Activated CD4-positive, alpha-beta memory T cell treated with anti-CD3 and anti-CD28 coated beads for 36 hours (primary cell): ENCODE measurements at regions not wholly inside any gene's neighbourhood (a gene's known extent, or its start where the extent isn't known, plus 50 kb on each side); places are given as distances from the start of the nearest gene placed in this dataset.

Experiments
- CTCF ChIA-PET: fragments of 350-600 bp; sonication (Branson Sonifier 250); formaldehyde crosslinking; loops from one replicate; lab custom pipeline; 2021; ENCODE audit warnings: antibody characterized with exemption, inconsistent platforms; lab: Charles Lee
- POLR2A ChIA-PET: fragments of 350-600 bp; sonication (Branson Sonifier 250); formaldehyde crosslinking; loops from one replicate; lab custom pipeline; 2021; ENCODE audit warnings: antibody characterized with exemption; lab: Charles Lee
- DNase-seq: peaks from one replicate; pipeline ENCODE4 v3.0.0-alpha.2; 2020
- H3K27ac Mint-ChIP-seq: one replicate; pipeline ENCODE4 v1.8.0; 2021; ENCODE audit warnings: mixed read lengths
- H3K27me3 Mint-ChIP-seq: one replicate; pipeline ENCODE4 v1.8.0; 2021; ENCODE audit warnings: mixed read lengths
- H3K36me3 Mint-ChIP-seq: one replicate; pipeline ENCODE4 v1.8.0; 2021; ENCODE audit warnings: mixed read lengths
- H3K4me1 Mint-ChIP-seq: one replicate; pipeline ENCODE4 v1.8.0; 2021; ENCODE audit warnings: low read depth, mixed read lengths
- H3K4me3 Mint-ChIP-seq: one replicate; pipeline ENCODE4 v1.8.0; 2021; ENCODE audit warnings: mild to moderate bottlenecking, mixed read lengths
- H3K9me3 Mint-ChIP-seq: one replicate; pipeline ENCODE4 v1.8.0; 2021; ENCODE audit warnings: mixed read lengths
- intact Hi-C: fragments of 100-400 bp; cut with micrococcal nuclease; formaldehyde crosslinking; loops from one replicate; pipeline ENCODE4 v1.15.1; 2023

GRCh38 chr5:160175438-160176218, 53.7 kb upstream of the FABP6 start:
- POLR2A ChIA-PET: no interaction called here
- CTCF ChIA-PET: interaction anchor here (2.3 kb wide), 1 partner anchor 170 kb away, joined by 6 read pairs; no protein-coding TSS in a partner anchor
- Mint-ChIP-seq H3K27me3 (no peaks in the 10 kb centered on the region), H3K4me1 (no peaks in the 10 kb centered on the region), H3K27ac (no peak overlapping the region), H3K4me3 (no peak overlapping the region), H3K9me3 (no peaks in the 10 kb centered on the region), H3K36me3 (no peaks in the 10 kb centered on the region)
- DNase-seq: no peak
- intact Hi-C loops: no loop called here

GRCh38 chr5:160174780-160175437, 54.4 kb upstream of the FABP6 start:
- intact Hi-C loops: no loop called here
- no peak overlapping the region for H3K4me3 Mint-ChIP-seq

GRCh38 chr5:160174290-160174689, 55.0 kb upstream of the FABP6 start:
- DNase-seq: no peak
- Mint-ChIP-seq H3K4me3 (no peak overlapping the region), H3K4me1 (no peaks in the 10 kb centered on the region), H3K9me3 (no peaks in the 10 kb centered on the region), H3K36me3 (no peaks in the 10 kb centered on the region), H3K27ac (no peak overlapping the region), H3K27me3 (peaks cover 3% of the 10 kb centered on the region)
- ChIA-PET POLR2A (no interaction called here), CTCF (no interaction called here)
- intact Hi-C loops: no loop called here

More at GRCh38 chr5:160174780-160175437, 54.4 kb upstream of the FABP6 start:
- Mint-ChIP-seq H3K4me1 (no peaks in the 10 kb centered on the region), H3K36me3 (no peaks in the 10 kb centered on the region), H3K27ac (no peak overlapping the region), H3K27me3 (no peaks in the 10 kb centered on the region), H3K9me3 (no peaks in the 10 kb centered on the region)
- CTCF ChIA-PET: interaction anchor here (2.3 kb wide), 1 partner anchor 170 kb away, joined by 6 read pairs; no protein-coding TSS in a partner anchor
- DNase-seq: no peak
- POLR2A ChIA-PET: no interaction called here

DNA sequence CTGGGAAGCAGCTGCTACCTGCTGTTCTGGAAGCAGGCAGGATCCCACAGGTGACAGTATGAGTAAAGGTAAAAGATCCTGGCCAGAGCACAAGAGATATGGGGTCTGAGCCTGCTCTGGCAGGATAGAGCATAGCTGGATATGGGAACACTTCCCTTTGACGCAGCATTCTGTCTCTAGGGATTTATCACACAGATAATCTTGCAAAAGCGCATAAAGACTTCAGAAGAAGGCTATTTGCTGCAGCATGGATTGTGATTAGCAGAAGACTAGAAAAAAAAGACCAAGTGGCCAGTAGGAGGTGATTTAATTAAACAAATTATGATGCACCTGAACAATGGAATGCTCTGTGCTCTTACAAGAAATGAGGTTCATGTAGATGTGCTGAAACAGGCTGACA, 52.4 kb upstream of the PWWP2A start:
- POLR2A ChIA-PET: no interaction called here
- intact Hi-C loops: no loop called here
- CTCF ChIA-PET: no interaction called here
- no peak for DNase-seq
- H3K27ac Mint-ChIP-seq: no peak overlapping the region
- H3K4me1 Mint-ChIP-seq: no peaks in the 10 kb centered on the region
- H3K4me3 Mint-ChIP-seq: no peak overlapping the region
- no peaks in the 10 kb centered on the region for H3K9me3 Mint-ChIP-seq
- no peaks in the 10 kb centered on the region for H3K36me3 Mint-ChIP-seq
- peaks cover 18% of the 10 kb centered on the region for H3K27me3 Mint-ChIP-seq

GRCh38 chr5:160169326-160169725, 50.1 kb upstream of the PWWP2A start:
- intact Hi-C loops: no loop called here
- no peak overlapping the region for H3K4me3 Mint-ChIP-seq
- H3K4me1 Mint-ChIP-seq: no peaks in the 10 kb centered on the region
- H3K27ac Mint-ChIP-seq: no peak overlapping the region
- no peaks in the 10 kb centered on the region for H3K9me3 Mint-ChIP-seq
- no peaks in the 10 kb centered on the region for H3K36me3 Mint-ChIP-seq
- H3K27me3 Mint-ChIP-seq: peaks cover 32% of the 10 kb centered on the region
- ChIA-PET POLR2A (no interaction called here), CTCF (interaction anchor here (0.7 kb wide), 1 partner anchor 1063 kb away, joined by 3 read pairs; no protein-coding TSS in a partner anchor)
- DNase-seq: no peak
